Activated CD8-positive, alpha-beta T cell treated with anti-CD3 and anti-CD28 coated beads for 36 hours (primary cell): ENCODE measurements at regions not wholly inside any gene's neighbourhood (a gene's known extent, or its start where the extent isn't known, plus 50 kb on each side); places are given as distances from the start of the nearest gene placed in this dataset.

Experiments used
- ATAC-seq: fragments of 200-7000 bp; cut with Tn5 transposase; one replicate; pipeline ENCODE4 v1.10.0; 2021; ENCODE audit warnings: mild to moderate bottlenecking, moderate library complexity
- CTCF ChIA-PET: fragments of 350-600 bp; sonication (Branson Sonifier 250); formaldehyde crosslinking; loops from one replicate; lab custom pipeline; 2021; ENCODE audit warnings: antibody characterized with exemption; lab: Charles Lee
- POLR2A ChIA-PET: fragments of 350-600 bp; sonication (Branson Sonifier 250); formaldehyde crosslinking; loops from one replicate; lab custom pipeline; 2021; ENCODE audit warnings: antibody characterized with exemption; lab: Charles Lee
- DNase-seq: peaks from one replicate; pipeline ENCODE4 v3.0.0-alpha.2; 2020
- H3K27ac Mint-ChIP-seq: one replicate; pipeline ENCODE4 v1.8.0; 2021; ENCODE audit warnings: mild to moderate bottlenecking, mixed read lengths
- H3K27me3 Mint-ChIP-seq: one replicate; pipeline ENCODE4 v1.8.0; 2021; ENCODE audit warnings: mixed read lengths
- H3K36me3 Mint-ChIP-seq: one replicate; pipeline ENCODE4 v1.8.0; 2021; ENCODE audit warnings: low read depth, mixed read lengths
- H3K4me1 Mint-ChIP-seq: one replicate; pipeline ENCODE4 v1.8.0; 2021; ENCODE audit warnings: low read depth, mixed read lengths
- H3K4me3 Mint-ChIP-seq: one replicate; pipeline ENCODE4 v1.8.0; 2021; ENCODE audit warnings: mild to moderate bottlenecking, moderate library complexity, mixed read lengths
- H3K9me3 Mint-ChIP-seq: one replicate; pipeline ENCODE4 v1.8.0; 2021; ENCODE audit warnings: mixed read lengths
- intact Hi-C: fragments of 100-400 bp; cut with micrococcal nuclease; formaldehyde crosslinking; loops from one replicate; pipeline ENCODE4 v1.10.0; 2022
- TF ChIP-seq, protein P1 (sequence below): fragments of 200-600 bp; IDR thresholded peaks from one replicate; pipeline ENCODE4 v1.8.0; 2022; ENCODE audit warnings: antibody characterized with exemption, mild to moderate bottlenecking

DNA sequence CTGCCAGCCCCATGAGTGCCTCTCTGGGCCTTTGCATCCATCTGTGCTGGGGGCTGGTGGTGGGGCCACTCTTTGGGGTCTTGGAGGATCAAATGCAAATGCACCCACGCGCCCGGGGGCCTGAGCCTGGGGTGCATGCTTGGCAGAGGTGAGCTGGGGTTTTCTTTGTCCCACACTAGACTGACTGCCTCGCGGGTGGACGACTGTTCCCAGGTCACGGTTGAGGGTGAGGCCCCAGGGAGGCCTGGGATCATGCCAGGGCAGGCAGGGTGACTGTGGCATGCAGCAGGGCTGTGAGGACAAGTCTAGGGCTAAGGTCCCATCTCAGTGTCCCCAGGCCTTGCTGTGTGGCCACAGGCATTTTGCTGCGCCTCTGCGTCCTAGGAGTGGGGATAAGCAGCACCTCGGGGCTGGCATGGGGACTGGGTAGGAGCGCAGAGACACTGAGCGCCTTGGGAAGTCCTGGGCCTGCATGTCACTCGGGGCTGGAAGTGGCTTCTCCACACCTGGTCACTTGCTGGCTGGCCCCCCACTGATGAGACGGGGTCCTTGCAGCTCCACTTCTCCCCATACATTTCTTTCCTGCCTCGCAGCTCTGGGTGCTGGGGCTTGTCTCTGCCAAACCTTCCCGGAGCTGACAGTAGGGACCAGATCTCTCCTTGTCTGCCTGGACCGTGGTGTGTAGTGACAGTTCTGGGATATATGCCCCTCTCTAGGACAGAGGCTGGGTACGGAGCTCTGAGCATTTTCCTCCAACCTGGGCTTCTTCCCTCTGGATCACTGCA, 133.1 kb downstream of the CTTN start:
- ChIA-PET CTCF (no interaction called here), POLR2A (no interaction called here)
- TF ChIP-seq, protein P1, sequence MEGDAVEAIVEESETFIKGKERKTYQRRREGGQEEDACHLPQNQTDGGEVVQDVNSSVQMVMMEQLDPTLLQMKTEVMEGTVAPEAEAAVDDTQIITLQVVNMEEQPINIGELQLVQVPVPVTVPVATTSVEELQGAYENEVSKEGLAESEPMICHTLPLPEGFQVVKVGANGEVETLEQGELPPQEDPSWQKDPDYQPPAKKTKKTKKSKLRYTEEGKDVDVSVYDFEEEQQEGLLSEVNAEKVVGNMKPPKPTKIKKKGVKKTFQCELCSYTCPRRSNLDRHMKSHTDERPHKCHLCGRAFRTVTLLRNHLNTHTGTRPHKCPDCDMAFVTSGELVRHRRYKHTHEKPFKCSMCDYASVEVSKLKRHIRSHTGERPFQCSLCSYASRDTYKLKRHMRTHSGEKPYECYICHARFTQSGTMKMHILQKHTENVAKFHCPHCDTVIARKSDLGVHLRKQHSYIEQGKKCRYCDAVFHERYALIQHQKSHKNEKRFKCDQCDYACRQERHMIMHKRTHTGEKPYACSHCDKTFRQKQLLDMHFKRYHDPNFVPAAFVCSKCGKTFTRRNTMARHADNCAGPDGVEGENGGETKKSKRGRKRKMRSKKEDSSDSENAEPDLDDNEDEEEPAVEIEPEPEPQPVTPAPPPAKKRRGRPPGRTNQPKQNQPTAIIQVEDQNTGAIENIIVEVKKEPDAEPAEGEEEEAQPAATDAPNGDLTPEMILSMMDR, result no peak
- Mint-ChIP-seq H3K4me1 (no peaks in the 10 kb centered on the region), H3K9me3 (peaks cover 4% of the 10 kb centered on the region), H3K27ac (no peak overlapping the region), H3K36me3 (no peaks in the 10 kb centered on the region), H3K27me3 (peaks cover 3% of the 10 kb centered on the region), H3K4me3 (no peak overlapping the region)
- intact Hi-C loops, result no loop called here
- ATAC-seq (no peak), DNase-seq (no peak)

GRCh38 chr11:70532066-70532440, 133.7 kb downstream of the CTTN start:
- Mint-ChIP-seq H3K27ac (no peak overlapping the region), H3K36me3 (no peaks in the 10 kb centered on the region), H3K9me3 (peaks cover 4% of the 10 kb centered on the region), H3K27me3 (no peaks in the 10 kb centered on the region), H3K4me1 (no peaks in the 10 kb centered on the region), H3K4me3 (no peak overlapping the region)
- TF ChIP-seq, protein P1, result no peak
- no peak for ATAC-seq
- no peak for DNase-seq
- ChIA-PET CTCF (no interaction called here), POLR2A (no interaction called here)
- intact Hi-C loops, result no loop called here

DNA sequence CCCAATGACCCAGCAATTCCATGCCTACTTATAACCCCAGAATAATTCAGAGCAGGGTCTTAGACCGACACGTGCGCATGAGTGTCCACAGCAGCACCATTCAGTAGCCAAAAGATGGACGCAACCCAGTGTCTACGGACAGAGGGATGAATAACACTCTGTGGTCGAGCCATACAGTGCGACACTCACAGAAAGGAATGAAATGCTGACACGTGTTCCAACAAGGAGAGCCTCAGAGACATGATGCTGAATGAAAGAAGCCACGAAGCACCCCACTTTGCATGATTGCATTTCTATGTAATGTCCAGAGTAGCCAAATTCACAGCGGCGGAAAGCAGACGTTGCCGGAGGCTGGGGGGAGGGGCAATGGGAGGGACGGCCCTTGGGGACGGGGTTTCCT, 134.4 kb downstream of the CTTN start:
- Mint-ChIP-seq H3K4me3 (no peak overlapping the region), H3K27me3 (no peaks in the 10 kb centered on the region), H3K36me3 (no peaks in the 10 kb centered on the region), H3K27ac (no peak overlapping the region), H3K4me1 (no peaks in the 10 kb centered on the region), H3K9me3 (peaks cover 4% of the 10 kb centered on the region)
- intact Hi-C loops, result no loop called here
- ChIA-PET CTCF (no interaction called here), POLR2A (no interaction called here)
- DNase-seq (no peak), ATAC-seq (no peak)
- TF ChIP-seq, protein P1, result no peak

- H3K36me3 Mint-ChIP-seq, result no peaks in the 10 kb centered on the region
- ATAC-seq (no peak), DNase-seq (no peak)
- ChIA-PET POLR2A (no interaction called here), CTCF (no interaction called here)
- TF ChIP-seq, protein P1, result no peak
- no peak overlapping the region for H3K4me3 Mint-ChIP-seq
- intact Hi-C loops, result no loop called here
- H3K27me3 Mint-ChIP-seq, result no peaks in the 10 kb centered on the region
- no peak overlapping the region for H3K27ac Mint-ChIP-seq
- no peaks in the 10 kb centered on the region for H3K4me1 Mint-ChIP-seq
- H3K9me3 Mint-ChIP-seq, result no peaks in the 10 kb centered on the region
Observed at GRCh38 chr11:70535191-70535971, 137.1 kb downstream of the CTTN start.
